ENCODE measurements at regions not wholly inside any gene's neighbourhood (a gene's known extent, or its start where the extent isn't known, plus 50 kb on each side); places are given as distances from the start of the nearest gene placed in this dataset.

- DNase-seq (ENCODE audit: low read depth): peak; percentile 6
Measured at GRCh38 chr7:106957766-106958165, 86.7 kb upstream of the PRKAR2B start.

- DNase-seq (ENCODE audit: low read depth): no peak
Measured at GRCh38 chr7:106959753-106960152, 84.8 kb upstream of the PRKAR2B start.

- DNase-seq (ENCODE audit: low read depth): no peak
Measured at GRCh38 chr7:106962751-106963150, 81.8 kb upstream of the PRKAR2B start.

DNA sequence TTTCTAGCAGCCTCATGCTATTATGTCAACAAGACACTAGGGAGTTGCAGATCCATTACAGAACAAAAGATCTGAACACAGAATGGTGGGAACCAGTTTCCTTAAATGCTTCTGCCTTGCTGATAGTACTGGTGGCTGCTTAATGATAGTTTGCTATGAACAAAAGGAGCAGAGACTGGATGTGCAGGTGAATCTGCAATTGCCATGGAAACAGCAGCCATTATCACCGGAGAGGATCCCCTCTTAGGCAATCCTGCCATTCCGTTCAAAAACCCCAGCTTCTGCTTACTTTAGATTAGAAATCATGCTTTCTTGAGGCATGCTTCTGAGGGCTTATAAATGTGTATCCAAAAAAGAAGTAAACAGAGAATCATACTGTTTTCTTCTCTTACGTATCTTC, 80.0 kb upstream of the PRKAR2B start:
- DNase-seq (ENCODE audit: low read depth): no peak

- DNase-seq (ENCODE audit: low read depth): no peak
Measured at GRCh38 chr7:106965108-106965507, 79.4 kb upstream of the PRKAR2B start.

GRCh38 chr7:106966121-106966520, 78.4 kb upstream of the PRKAR2B start:
- DNase-seq (ENCODE audit: low read depth): no peak

DNA sequence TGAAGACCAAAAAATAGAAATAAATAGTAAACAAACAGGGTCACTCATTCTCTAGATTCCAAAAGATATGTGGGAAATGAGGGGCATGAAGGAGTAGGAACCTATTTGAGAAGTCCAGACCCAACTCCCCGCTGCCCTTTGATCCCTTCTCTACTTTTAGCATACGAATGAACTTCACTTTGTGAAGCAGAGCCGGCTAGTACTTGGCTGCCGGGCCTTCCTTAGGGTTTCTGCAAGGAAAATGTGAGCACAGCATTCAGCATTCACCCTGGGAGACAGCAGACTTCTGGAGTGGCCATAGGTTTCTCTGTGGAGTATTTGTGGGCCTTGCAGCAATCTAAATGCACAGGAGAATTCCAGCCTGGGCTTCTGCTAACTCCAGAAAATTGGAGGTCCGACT, 76.3 kb upstream of the PRKAR2B start:
- DNase-seq (ENCODE audit: low read depth): no peak

- DNase-seq (ENCODE audit: low read depth): no peak
Measured at GRCh38 chr7:106978425-106979420, 65.8 kb upstream of the PRKAR2B start.

- no peak for DNase-seq (ENCODE audit: low read depth)
Measured at GRCh38 chr7:106979551-106980357, 64.8 kb upstream of the PRKAR2B start.

- no peak for DNase-seq (ENCODE audit: low read depth)
Measured at GRCh38 chr7:106980358-106980685, 64.2 kb upstream of the PRKAR2B start.

DNA sequence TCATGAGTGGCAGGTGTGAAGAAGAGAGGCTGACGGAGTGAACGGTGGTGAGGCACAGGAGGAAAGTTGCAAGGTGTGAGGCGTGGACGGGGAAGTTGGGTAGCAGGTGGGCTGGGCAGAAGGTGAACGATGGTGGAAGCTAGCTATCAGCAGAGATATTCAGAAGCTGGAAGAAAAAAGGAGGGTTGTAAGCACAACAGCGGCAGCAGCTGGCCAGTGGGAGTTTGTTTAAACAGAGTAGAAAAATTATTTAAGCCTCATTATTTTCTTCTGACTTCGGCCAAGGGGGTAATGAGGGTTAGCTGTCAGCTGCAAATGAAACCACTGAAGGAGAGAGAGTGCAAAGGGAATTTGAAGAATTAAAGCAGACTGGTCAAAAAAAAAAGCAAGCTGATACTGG, 62.1 kb upstream of the PRKAR2B start:
- no peak for DNase-seq (ENCODE audit: low read depth)

- no peak for DNase-seq (ENCODE audit: low read depth)
Measured at GRCh38 chr7:106984034-106984433, 60.5 kb upstream of the PRKAR2B start.

DNA sequence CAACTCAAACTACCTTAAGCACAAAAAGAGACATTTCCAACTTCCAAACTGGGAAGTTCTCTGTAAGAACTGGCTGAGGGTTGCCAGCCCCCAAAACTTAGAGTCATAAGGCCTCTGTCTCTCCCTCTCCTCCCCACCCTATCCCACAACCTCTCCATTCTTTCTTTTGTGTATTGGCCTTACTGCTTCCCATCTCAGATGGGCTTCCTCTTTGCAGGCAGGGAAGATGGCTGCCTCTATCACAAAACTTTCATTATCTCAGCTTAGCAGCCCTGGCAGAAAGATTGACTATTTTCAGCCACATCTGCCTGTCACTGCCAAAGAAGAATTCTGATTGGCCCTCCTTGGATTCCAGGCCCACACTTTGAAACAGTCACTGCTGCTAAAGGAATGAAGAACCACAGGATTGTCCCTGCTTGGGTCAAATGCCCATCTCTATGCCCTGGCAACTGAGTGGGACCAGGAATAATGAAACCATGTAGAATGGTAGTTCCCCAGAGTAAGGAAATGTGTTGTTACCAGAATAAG, 58.0 kb upstream of the PRKAR2B start:
- DNase-seq (ENCODE audit: low read depth): no peak

DNA sequence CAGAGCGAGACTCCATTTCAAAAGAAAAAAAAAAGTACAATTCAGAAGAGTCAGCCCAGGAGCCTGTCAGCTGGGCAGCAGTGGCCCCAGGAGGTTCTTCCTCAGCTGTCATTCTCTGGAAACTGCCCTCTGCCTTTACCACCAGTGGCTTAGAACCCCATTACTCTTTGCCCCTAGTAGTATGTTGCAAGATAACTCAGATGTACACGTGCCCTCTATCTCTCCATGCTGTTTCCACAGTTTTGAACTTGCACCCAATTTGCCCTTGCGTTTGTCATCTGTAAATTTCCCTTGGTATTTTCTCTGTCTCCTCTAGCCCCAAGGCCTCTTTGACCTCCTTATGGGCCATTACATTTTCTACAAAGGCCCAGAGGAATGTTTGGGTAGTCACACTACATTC, 56.7 kb upstream of the PRKAR2B start:
- DNase-seq (ENCODE audit: low read depth): no peak

GRCh38 chr7:106992511-106992910, 52.0 kb upstream of the PRKAR2B start:
- DNase-seq (ENCODE audit: low read depth): no peak
